CD1c-positive myeloid dendritic cell (primary cell): ENCODE measurements at regions not wholly inside any gene's neighbourhood (a gene's known extent, or its start where the extent isn't known, plus 50 kb on each side); places are given as distances from the start of the nearest gene placed in this dataset.
"Not testable (repeated sequence)": the region's sequence is repeated elsewhere in the genome, so short reads cannot be mapped to it uniquely, and the experiment has no call there.

Experiments
- DNase-seq: peaks from one replicate; pipeline ENCODE4 v3.0.0-alpha.2; 2016; ENCODE audit errors: extremely low spot score

DNA sequence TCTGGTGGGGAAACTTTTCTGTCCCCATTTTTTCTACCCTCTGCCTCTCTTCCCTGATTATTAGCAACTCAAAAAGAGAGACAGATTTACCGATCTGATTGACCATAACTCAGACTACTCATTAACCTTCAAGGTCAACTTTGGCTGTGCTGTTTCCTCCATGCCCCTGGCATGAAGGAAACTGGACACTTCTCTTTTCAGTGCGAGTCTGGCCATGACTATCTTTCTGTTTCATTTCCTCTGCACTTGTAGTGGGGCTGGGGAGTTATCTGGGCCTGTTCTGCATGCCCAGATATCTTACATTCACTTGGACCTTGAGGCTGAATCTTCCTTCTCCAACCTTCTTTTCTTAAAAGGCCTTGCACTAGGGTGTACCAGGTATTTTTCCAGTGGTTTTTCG is 76.9 kb upstream of the SLCO2A1 start:
- DNase-seq: peak; percentile 3

DNA sequence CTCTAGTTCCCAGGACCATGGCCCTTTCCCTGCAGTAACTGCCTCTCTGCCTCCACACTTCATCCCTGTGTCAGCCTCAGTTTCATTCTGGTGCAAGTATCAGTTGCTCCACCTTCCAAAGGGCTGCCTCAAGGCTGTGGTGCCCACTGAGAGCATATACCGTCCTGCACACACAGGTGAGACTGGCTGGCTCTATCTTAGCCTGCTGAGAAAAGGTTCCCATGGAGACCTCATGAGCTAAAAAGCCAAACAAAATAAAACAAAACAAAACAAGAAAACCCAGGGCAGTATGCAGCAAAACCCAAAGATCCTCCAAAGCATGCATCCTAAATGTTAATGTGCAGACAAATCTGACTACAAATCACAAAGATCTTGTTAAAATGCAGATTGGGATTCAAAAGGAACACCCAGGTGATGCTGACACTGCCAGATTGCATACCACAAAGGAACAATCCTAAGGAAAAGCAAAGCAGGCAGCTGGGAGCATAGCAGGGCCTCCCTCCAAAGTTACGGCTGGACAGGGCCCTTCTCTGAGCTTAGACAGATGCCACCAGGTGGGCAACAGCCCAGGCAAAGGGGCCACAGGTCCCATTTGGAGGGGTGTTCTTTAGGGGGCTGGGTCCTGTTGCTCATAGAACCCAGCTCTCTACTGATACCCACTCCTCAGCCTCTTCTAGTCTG is 76.3 kb upstream of the SLCO2A1 start:
- no peak for DNase-seq

DNA sequence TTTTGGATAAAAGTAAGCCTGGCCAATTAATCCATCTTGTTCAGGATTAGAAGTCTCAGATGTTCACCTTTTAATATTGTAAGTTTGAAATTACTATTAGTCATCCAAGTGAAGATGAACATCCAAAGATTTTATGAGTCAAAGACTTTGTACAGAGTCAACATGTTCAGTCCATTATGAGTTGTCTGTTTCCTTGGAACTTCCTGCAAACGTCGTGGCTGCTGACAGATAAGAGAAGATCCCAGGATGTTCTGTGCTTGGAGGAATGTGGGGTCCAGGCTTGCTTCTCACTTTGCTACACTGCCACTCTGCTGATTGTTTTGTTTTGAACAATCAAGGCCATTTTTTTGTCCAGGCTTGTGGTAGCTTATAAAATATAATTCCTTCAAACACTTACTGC is 74.3 kb upstream of the SLCO2A1 start:
- DNase-seq: no peak

DNA sequence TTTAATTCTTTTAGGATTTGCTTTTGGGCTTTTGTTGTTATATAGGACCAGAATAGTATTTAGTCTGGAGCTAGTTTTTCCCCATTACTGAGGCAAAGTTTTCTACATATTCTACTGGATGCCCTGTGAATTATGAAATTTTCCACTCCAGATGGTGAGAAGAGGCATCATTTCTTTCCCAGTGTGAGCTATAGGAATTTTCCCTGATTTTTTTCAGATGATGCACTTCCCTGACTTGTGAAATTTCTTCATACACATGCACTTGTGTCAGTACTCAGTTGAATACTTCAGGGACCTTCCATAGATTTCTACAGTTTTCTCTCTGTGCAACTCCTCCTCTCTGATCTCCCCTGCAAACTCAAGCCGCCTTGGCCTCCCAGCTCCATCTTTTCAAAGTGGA is 73.7 kb upstream of the SLCO2A1 start:
- DNase-seq: no peak

DNA sequence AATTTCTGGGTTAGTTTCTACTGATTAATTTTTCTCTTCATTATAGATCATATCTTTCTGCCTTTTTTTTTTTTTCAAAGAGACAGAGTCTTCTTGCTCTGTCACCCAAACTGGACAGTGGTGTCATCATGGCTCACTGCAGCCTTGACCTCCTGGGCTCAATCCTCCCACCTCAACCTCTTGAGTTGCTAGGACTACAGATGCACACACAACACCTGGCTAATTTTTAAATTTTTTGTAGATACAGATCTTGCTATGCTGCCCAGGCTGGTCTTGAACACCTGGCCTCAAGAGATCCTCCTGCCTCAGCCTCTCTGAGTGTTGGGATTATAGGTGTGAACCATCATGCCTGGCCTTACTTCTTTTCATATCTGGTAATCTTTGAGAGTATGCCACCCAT is 73.3 kb upstream of the SLCO2A1 start:
- no peak for DNase-seq

DNA sequence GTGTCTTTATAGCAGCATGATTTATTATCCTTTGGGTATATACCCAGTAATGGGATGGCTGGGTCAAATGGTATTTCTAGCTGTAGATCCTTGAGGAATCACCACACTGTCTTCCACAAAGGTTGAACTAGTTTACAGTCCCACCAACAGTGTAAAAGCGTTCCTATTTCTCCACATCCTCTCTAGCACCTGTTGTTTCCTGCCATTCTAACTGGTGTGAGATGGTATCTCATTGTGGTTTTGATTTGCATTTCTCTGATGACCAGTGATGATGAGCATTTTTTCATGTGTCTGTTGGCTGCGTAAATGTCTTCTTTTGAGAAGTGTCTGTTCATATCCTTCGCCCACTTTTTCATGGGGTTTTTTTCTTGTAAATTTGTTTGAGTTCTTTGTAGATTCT is 66.5 kb upstream of the SLCO2A1 start:
- not testable (repeated sequence) for DNase-seq

DNA sequence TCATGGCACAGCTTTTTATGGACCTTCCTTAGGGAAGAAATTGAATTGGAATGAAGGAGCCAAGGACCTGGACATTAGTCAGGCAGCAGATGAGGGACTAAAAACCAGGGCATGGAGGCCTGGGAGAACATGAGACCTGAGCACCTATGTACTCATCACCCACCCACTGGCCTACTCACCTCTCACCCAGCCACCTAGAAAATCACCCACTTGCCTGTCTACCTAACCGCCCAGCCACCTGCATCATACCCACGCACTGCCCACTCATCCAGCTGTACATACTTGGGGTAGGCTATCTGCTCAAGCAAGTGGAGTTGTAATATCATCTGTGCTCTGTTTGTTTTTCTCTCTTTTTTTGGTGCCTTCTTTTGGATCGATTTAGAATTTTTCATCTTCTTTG is 65.3 kb upstream of the SLCO2A1 start:
- no peak for DNase-seq

DNA sequence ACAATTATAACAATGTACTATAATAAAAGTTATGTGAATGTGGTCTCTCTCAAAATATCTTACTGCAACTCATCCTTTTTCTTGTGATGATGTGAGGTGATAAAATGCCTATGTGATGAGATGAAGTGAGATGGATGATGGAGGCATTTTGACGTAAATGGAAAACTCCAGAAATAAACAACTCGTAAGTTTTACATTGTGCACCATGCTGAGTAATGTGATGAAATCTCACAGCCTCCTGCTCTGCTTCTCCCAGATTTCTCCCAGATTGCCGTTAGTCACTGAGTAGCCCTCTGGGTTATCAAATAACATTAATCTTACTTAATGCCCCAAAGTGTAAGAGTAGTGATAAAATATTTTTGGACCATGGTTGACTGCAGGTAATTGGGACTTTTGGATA is 64.8 kb upstream of the SLCO2A1 start:
- DNase-seq: no peak

DNA sequence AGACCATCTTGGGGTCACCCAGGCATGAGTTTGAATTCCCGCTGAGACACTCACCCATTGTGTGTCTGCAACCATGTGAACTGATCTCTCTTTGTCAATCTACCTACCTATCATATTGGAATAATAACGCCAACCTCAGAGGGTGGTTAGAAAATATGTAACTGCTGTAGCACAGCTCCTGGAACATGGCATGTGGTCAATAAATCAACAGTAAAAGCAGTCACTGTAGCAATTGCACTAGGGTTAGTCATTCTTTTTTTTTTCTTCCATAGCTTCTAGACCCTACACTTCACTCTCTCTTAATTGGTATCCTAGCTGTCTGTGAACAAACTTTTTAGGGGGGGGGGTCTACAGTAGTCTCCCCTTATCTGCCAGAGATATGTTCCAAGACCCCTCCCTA is 64.2 kb upstream of the SLCO2A1 start:
- no peak for DNase-seq

DNA sequence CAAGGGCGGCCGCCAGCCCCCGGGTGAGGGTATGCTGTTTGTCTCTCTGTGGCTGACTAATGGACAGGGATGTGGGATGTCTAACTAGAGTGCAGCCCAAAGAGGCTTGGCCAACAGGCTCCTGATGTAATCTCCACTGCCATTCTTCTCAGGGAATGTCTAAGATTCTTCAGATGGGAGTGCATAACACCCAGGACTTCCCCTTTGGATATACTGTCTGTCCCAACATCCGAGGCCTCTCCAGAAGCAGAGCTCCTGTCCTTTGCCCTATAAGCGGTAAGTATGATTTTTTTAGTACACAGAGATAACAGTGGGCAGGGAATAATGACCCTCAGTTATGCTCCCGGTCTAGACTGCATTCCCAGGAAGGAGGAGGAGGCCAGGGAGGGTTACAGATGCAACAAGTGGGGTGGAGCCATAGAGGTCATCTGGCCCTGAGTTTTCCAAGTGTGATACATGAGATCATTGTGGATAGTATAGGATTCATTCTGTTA is 62.5 kb upstream of the SLCO2A1 start:
- no peak for DNase-seq

DNA sequence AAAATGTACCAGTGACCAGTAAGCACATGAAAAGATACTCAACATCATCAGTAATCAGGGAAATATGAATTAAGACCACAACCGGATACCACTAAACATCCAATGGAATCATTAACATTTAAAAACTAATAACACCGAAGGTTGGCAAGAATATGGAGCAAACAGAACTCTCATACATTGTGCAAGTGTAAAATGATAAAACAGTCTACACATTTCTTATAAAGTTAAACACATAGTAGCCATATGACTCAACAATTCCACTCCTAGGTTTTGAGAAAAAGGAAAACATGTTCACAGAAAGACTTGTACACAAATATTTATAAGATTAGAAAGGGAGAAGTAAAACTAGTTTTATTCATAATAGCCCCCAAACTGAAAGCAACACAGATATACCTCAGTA is 60.3 kb upstream of the SLCO2A1 start:
- no peak for DNase-seq

DNA sequence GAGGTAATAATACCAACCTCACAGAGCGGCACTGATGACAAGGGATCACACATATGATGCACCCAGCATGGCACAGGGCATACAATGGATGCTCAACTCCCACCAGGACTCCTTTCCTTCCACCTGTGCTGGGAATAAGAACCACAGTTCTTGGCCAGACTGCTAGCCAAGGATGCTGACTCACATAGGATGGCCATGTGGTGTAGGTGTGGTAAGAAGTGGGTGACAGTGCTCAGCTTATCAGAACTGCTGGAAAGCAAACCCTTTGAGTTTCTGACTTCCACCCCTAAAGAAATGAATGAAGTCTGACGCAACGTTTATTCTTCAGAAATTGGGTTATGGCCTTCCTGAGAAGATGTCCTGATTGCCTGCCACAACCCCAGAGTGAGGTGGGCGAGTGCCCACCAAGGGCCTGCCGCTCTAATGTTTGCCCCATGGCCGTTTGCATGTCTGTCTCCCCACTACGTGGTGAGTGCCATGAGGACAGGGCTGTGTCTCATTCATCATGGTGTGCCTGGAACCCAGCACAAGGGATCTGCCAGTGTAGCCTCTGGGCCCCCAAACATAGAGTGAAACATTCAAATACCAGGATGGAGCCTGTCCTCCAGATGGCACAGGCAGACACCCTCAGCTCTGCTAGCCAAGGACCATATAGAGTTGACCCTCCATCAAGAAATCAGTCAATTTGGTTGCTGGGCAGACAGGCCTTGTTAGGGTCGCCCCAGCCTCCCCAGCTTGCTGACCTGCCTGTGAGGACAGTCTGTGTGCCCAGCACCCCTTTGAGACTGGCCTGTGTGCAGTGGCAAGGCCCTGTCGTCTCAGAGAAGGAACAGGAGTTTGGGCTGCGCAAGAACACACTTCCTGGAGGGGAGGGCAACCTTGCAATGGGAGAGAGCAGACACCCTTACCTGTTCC is 57.6 kb upstream of the SLCO2A1 start:
- DNase-seq: no peak

DNA sequence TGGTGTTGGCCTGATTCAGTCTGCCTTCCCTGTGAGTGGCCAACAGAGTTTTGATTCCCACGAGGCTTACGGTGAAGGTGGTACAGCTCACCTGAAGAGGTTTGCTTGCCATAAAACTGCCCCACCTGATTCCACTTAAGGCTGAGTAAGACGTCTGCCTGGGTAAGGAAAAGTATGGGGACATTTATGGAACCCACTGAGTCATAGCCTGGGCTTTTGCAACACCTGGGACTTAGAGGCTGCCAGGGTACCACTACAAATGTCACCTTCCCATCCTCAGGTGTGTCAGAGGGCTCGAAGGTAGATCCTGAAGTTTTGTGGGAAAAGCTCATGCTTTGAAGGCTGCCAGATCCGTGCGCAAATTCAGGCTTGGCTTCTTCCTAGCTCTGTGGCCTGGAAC is 56.9 kb upstream of the SLCO2A1 start:
- DNase-seq: no peak

DNA sequence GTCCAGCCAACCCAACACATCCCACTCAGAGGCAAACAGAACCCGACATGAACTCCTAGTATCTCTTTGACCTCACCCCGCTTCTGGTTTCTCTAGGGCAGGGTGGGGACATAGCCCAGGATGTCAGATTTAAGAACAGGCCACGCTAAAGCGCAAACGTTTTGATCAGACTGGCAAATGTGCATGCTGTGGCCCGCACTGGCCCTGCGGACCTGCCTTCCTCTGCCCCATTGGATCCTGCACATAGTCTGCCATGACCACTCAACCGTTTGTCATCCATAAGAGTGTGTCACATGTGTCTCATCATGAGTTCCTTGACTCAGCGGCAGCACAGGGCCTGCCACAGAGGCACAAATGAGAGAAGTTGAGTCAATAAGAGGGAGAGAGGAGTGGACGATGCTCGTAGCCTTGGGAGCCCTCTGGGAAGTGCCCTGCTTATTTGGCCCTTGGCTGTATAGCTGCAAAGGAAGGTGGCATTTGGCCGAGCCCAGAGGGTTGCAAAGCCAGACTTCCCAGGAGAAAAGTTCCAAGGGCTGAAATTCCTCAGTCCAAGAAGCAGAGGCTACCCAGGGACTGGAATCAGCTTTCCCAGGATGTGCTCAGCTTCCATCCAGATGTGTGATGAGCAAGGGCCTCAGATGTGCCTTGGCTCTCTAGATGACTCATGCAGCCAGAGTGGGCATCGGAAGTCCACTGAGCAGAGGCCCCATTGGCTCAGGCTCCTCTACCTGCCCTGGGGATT is 55.5 kb upstream of the SLCO2A1 start:
- DNase-seq: no peak

DNA sequence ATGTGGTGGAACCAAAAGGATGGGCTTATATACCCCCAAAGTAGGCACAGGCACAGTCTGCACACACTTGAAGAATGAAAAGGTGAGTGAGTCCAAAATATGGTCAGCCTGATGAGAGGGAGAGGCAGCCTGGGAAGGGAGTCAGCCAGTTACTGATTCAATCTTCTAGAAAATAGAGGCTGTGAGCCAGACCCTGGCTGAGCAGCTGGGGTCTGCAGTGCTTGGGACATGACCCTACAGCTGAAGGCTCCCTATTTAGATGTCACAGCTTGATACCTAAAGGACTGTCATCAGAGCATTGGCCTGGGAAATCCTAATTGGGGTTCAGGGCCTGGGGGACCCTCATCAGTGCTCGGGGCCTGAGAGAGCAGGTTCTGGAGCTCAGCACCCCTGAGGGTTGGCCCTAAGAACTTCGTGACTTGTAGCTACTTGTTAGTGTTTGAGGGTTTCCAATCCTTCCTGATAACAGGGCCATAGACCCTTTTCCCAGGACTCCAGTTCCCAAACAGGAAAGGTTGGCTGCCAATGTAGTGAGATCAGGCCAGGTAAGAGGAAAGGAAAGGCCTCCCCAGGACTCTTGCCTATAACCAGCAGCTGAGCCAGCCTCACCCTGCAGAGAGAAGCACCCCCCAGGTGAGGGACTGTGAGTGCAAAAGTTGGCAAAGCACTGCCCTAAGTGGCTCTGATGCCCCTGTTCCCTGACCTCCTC is 54.7 kb upstream of the SLCO2A1 start:
- no peak for DNase-seq

DNA sequence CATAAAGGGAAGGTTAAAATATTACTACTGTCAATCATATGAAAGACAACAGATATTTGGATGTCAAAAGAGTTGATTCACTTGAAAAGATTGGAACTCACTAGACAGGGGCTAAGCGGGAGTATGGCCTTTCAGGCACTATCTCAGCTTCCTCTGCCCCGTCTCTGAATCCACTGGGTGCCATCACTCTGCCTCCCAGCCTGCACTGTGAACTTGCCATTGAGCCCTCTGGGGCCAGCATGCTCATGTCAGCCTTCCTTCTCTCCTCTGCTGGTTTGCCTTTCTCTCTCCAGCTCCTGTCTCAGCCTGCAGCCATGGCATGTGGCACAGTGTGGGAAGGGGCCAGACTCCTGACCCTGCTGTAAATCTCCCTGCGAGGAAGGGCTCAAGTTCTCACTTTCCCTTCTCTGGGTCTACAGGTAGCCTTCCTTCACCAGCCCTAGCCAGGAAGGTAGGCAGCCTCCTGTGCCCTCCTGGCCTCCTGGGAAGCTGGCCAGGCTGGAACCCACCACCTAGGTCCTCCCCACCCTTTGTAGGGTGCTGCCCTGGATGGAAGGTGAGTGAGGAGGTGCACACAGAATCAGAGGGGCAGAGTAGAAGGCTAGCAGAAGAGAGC is 54.0 kb upstream of the SLCO2A1 start:
- no peak for DNase-seq

DNA sequence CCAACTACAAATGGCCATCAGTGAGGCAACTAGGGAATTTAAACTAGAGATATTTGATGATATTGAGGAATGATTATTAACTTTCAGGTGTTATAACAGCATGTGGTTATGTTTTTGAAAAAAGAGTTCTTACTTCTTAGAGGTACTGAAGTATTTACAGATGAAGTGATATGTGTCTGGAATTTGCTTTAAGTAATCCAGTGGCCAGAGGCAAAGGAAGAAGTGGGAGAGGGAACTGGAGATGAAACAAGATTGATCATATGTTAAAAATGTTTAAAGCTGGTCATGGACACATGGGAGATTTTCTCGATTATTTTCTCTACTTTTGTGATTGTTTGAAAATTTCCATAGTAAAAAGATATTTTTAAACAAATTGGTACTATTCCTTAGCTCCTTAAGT is 53.3 kb upstream of the SLCO2A1 start:
- DNase-seq: no peak

DNA sequence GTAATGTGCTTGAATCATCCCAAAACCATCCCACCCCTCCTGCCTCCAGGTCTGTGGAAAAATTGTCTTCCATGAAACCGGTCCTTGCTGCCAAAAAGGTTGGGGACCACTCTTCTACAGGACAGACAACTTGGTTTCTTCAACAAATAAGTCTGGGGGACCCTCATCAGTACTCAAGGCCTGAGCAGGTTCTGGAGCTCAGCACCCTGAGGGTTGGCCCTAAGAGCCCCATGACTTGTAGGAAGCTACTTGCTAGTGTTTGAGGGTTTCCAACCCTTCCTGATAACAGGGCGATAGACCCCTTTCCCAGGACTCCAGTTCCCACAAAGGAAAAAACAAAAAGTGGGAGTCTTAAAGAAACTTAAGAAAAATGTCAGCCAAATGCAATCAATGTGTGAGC is 52.9 kb upstream of the SLCO2A1 start:
- no peak for DNase-seq

DNA sequence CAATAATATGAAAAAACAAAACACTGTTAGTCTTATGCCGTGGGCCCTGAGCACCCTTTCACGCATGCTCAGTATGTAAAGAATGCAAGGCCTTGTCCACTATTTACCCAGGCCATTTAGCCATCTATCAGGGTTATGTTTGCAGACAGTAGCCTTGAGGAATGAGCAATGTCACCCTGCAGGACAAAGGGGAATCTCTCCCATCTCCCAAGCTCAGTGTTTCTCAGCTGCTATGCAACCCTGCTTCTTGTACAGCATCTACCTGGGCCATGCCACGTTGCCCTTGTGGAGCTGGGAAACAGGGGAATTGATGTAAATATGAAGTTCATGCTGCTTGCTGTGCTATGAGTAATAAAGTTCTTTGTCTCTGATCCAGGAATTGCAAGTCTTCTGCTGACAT is 51.5 kb upstream of the SLCO2A1 start:
- DNase-seq: no peak

DNA sequence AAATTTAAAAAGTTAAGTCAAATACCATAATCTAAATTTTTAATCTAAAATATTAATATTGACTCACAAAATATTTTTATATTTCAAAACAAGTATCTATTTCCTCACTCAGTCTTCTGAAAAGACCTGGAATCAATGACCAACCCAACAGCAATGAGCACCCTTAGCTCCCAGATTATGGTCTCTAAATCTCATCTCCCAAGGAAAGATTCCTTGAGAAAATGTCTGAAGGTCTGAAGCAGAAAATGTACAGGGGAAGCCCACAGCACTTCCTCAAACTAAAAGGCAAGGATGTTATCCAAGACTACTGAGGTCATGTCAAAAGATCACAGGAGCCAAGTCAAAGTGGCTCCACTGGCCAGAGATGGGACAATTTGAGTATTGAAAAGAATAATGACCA is 51.0 kb upstream of the SLCO2A1 start:
- no peak for DNase-seq

DNA sequence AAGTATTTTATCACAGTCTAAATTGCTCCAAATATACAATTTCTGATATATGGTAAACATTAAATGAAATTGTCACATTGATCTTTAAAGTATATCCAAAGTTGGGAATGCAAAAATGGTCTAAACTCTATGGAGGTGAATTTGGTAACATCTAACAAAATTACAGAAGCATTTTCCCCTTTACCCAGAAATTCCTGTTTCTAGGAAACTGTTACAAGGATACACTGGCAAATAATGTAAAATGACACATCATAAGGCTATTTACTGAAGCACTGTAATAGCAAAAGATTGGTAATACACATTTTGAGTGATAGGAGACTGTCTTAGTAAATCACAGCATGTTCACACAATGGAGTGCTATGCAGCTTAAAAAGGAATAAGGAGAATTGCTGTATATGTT is 50.0 kb upstream of the SLCO2A1 start:
- DNase-seq: no peak
